H9 (cell line): ENCODE measurements at regions not wholly inside any gene's neighbourhood (a gene's known extent, or its start where the extent isn't known, plus 50 kb on each side); places are given as distances from the start of the nearest gene placed in this dataset.

Source experiments
- DNase-seq: peaks from one replicate; pipeline ENCODE4 v3.0.0-alpha.2; 2017
- H2AFZ ChIP-seq: one replicate; pipeline ENCODE4 v1.6.1; 2013; ENCODE audit warnings: mild to moderate bottlenecking, low read length, control low read depth, moderate library complexity
- H2AK5ac ChIP-seq: 2 replicates; pipeline ENCODE4 v1.6.1; 2013; ENCODE audit warnings: low read length, control low read depth, mixed read lengths; ENCODE audit not compliant: insufficient read length
- H2BK120ac ChIP-seq: one replicate; pipeline ENCODE4 v1.6.1; 2013; ENCODE audit warnings: low read depth, mild to moderate bottlenecking, low read length, control low read depth, inconsistent platforms; ENCODE audit not compliant: poor library complexity, severe bottlenecking
- H2BK12ac ChIP-seq: 2 replicates; pipeline ENCODE4 v1.6.1; 2013; ENCODE audit warnings: low read length, control low read depth, mixed read lengths, low read depth; ENCODE audit not compliant: insufficient read length
- H2BK15ac ChIP-seq: 2 replicates; pipeline ENCODE4 v1.6.1; 2013; ENCODE audit warnings: low read depth, low read length, control low read depth
- H2BK20ac ChIP-seq: one replicate; pipeline ENCODE4 v1.6.1; 2013; ENCODE audit warnings: low read depth, mild to moderate bottlenecking, low read length, control low read depth, inconsistent platforms; ENCODE audit not compliant: poor library complexity, severe bottlenecking
- H2BK5ac ChIP-seq: 2 replicates; pipeline ENCODE4 v1.6.1; 2013; ENCODE audit warnings: low read length, control low read depth, mixed read lengths; ENCODE audit not compliant: insufficient read length
- H3K14ac ChIP-seq: 2 replicates; pipeline ENCODE4 v1.6.1; 2013; ENCODE audit warnings: low read length, control low read depth; ENCODE audit not compliant: insufficient read depth
- H3K18ac ChIP-seq: 2 replicates; pipeline ENCODE4 v1.6.1; 2013; ENCODE audit warnings: low read depth, mild to moderate bottlenecking, mixed read lengths, low read length, control low read depth; ENCODE audit not compliant: insufficient read length
- H3K23ac ChIP-seq: 2 replicates; pipeline ENCODE4 v1.6.1; 2013; ENCODE audit warnings: low read length, control low read depth, mixed read lengths, low read depth; ENCODE audit not compliant: insufficient read length
- H3K23me2 ChIP-seq: 2 replicates; pipeline ENCODE4 v1.6.1; 2013; ENCODE audit warnings: low read depth, mild to moderate bottlenecking, mixed read lengths, low read length, control low read depth; ENCODE audit not compliant: insufficient read length, poor library complexity, severe bottlenecking
- H3K27ac ChIP-seq: 2 replicates; pipeline ENCODE4 v1.5.1; 2013; ENCODE audit warnings: low read length, control low read depth, mixed read lengths, low read depth; ENCODE audit not compliant: insufficient read length
- H3K27me3 ChIP-seq: 2 replicates; pipeline ENCODE4 v1.6.1; 2013; ENCODE audit warnings: low read length, control low read depth, inconsistent platforms; ENCODE audit not compliant: insufficient read depth
- H3K4ac ChIP-seq: 2 replicates; pipeline ENCODE4 v1.6.1; 2013; ENCODE audit warnings: low read depth, mild to moderate bottlenecking, control low read depth, inconsistent platforms, low read length, moderate library complexity
- H3K4me1 ChIP-seq: 2 replicates; pipeline ENCODE4 v1.6.1; 2013; ENCODE audit warnings: low read length, control low read depth, inconsistent platforms; ENCODE audit not compliant: insufficient read depth
- H3K4me2 ChIP-seq: 2 replicates; pipeline ENCODE4 v1.6.1; 2013; ENCODE audit warnings: low read length, control low read depth, mixed read lengths; ENCODE audit not compliant: insufficient read length, insufficient read depth
- H3K56ac ChIP-seq: 2 replicates; pipeline ENCODE4 v1.6.1; 2013; ENCODE audit warnings: low read depth, mild to moderate bottlenecking, mixed read lengths, low read length, control low read depth; ENCODE audit not compliant: insufficient read length
- H3K79me1 ChIP-seq: 2 replicates; pipeline ENCODE4 v1.6.1; 2013; ENCODE audit warnings: low read depth, mild to moderate bottlenecking, moderate library complexity, low read length, control low read depth, inconsistent platforms; ENCODE audit not compliant: insufficient read depth, poor library complexity, severe bottlenecking
- H3K79me2 ChIP-seq: 2 replicates; pipeline ENCODE4 v1.6.1; 2013; ENCODE audit warnings: low read length, control low read depth, inconsistent platforms; ENCODE audit not compliant: insufficient read depth
- H3K9ac ChIP-seq: 2 replicates; pipeline ENCODE4 v1.6.1; 2013; ENCODE audit warnings: low read length, control low read depth, mixed read lengths; ENCODE audit not compliant: insufficient read length; ENCODE audit errors: extremely low read depth
- H3K9me3 ChIP-seq: one replicate; pipeline ENCODE4 v1.6.1; 2013; ENCODE audit warnings: low read depth, low read length, inconsistent platforms; ENCODE audit not compliant: control insufficient read depth
- H3T11ph ChIP-seq: one replicate; pipeline ENCODE4 v1.6.1; 2013; ENCODE audit warnings: mild to moderate bottlenecking, low read length, control low read depth, inconsistent platforms
- H4K20me1 ChIP-seq: one replicate; pipeline ENCODE4 v1.6.1; 2013; ENCODE audit not compliant: control insufficient read depth, insufficient read length, insufficient read depth
- H4K5ac ChIP-seq: 2 replicates; pipeline ENCODE4 v1.6.1; 2013; ENCODE audit warnings: low read depth, mild to moderate bottlenecking, mixed read lengths, low read length, control low read depth; ENCODE audit not compliant: insufficient read length
- H4K8ac ChIP-seq: replicated peaks from 2 replicates; pipeline ENCODE4 v1.6.1; 2013; ENCODE audit warnings: low read length, control low read depth, mixed read lengths, low read depth; ENCODE audit not compliant: insufficient read length
- H4K91ac ChIP-seq: 2 replicates; pipeline ENCODE4 v1.6.1; 2013; ENCODE audit warnings: low read depth, mild to moderate bottlenecking, moderate library complexity, mixed read lengths, low read length, control low read depth; ENCODE audit not compliant: insufficient read length
- H3K27ac Mint-ChIP-seq, 3 experiments: 2 replicates in 2 of 3; 3 replicates in 1 of 3; pipeline ENCODE4 v1.8.0; 2020 to 2021; ENCODE audit warnings: mixed read lengths in 3 of 3, mild to moderate bottlenecking in 1 of 3, moderate library complexity in 1 of 3
- H3K27me3 Mint-ChIP-seq: 2 replicates; pipeline ENCODE4 v1.8.0; 2021; ENCODE audit warnings: low read depth, mild to moderate bottlenecking, moderate library complexity, mixed read lengths
- H3K36me3 Mint-ChIP-seq, 3 experiments: 2 replicates in 2 of 3; 3 replicates in 1 of 3; pipeline ENCODE4 v1.8.0; 2020 to 2021; ENCODE audit warnings: low read depth in 3 of 3, mixed read lengths in 3 of 3; ENCODE audit not compliant: insufficient read depth in 1 of 3
- H3K4me1 Mint-ChIP-seq, 2 experiments: 2 replicates each; pipeline ENCODE4 v1.8.0; 2020; ENCODE audit warnings: mixed read lengths in 2 of 2
- H3K4me3 Mint-ChIP-seq, 2 experiments: 2 replicates in 1 of 2; 3 replicates in 1 of 2; pipeline ENCODE4 v1.8.0; 2020 to 2021; ENCODE audit warnings: mild to moderate bottlenecking in 2 of 2, mixed read lengths in 2 of 2, moderate library complexity in 1 of 2
- H3K9me3 Mint-ChIP-seq, 2 experiments: 2 replicates in 1 of 2; 3 replicates in 1 of 2; pipeline ENCODE4 v1.8.0; 2020; ENCODE audit warnings: mild to moderate bottlenecking in 2 of 2, mixed read lengths in 2 of 2, moderate library complexity in 1 of 2
- WGBS: extraction: QIAGEN DNeasy Blood & Tissue Kit; methylation state at CpG from one replicate; pipeline ENCODE4 v1.1.7; 2013; ENCODE audit warnings: missing lambda C conversion rate, low lambda C conversion rate, mixed read lengths; ENCODE audit not compliant: insufficient read length; ENCODE audit errors: extremely low coverage; 5-methylcytosine and 5-hydroxymethylcytosine counted together
- TF ChIP-seq, protein P1 (sequence below): fragments of 200-600 bp; sonication (generic); conservative IDR thresholded peaks from 3 replicates; pipeline ENCODE4 v1.8.0; 2021; ENCODE audit warnings: antibody characterized with exemption, mild to moderate bottlenecking

DNA sequence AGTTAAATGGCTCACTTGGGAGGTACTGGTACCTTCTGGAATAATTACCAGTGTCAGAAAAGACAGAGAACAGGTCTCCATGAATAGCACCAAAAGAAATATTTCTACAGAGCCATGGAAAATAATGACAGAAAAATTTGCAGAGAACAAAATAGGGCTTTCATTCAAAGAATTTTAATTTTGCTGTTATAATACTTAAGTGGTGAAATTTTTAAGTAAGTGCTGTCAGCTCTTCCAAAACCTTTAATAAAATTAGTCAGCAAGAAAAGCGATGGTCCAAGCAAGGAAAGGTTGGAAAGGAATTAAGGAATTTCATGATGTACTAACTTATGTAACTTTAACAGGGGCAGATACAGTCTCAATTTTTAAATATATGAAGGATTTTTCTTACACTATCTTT is 359.2 kb downstream of the NR2F1-AS1 start:
- no peak overlapping the region for H2BK5ac ChIP-seq
- DNase-seq: no peak
- no peaks in the 10 kb centered on the region for H3K79me2 ChIP-seq

More for the DNA sequence above, 359.2 kb downstream of the NR2F1-AS1 start:
- no peak overlapping the region for H2BK12ac ChIP-seq
- no peaks in the 10 kb centered on the region for H3K9me3 ChIP-seq
- no peaks in the 10 kb centered on the region for H3K27me3 ChIP-seq
- WGBS: no CpG with 5 or more reads among the region's 1 CpG
- H3K4me2 ChIP-seq: no peak overlapping the region
- H3K23me2 ChIP-seq: no peaks in the 10 kb centered on the region
- no peak overlapping the region for H2AFZ ChIP-seq
- H3K79me1 ChIP-seq: no peaks in the 10 kb centered on the region
- no peak overlapping the region for H3K27ac ChIP-seq
- no peak overlapping the region for H3K23ac ChIP-seq
- no peak overlapping the region for H2AK5ac ChIP-seq
- H2BK20ac ChIP-seq: no peak overlapping the region
- H3K36me3 Mint-ChIP-seq: no peaks in the 10 kb centered on the region
- no peak overlapping the region for H3K9ac ChIP-seq
- peaks cover 0 to 3% of the 10 kb centered on the region in 2 experiments; a peak in 2 of 4 replicates for H3K4me1 Mint-ChIP-seq
- no peak overlapping the region for H3K4ac ChIP-seq
- no peak overlapping the region for H3K4me3 Mint-ChIP-seq
- no peak overlapping the region for H2BK15ac ChIP-seq
- H3T11ph ChIP-seq: no peak overlapping the region
- H2BK120ac ChIP-seq: no peak overlapping the region
- H4K20me1 ChIP-seq: no peaks in the 10 kb centered on the region
- H3K18ac ChIP-seq: no peak overlapping the region
- H3K14ac ChIP-seq: no peak overlapping the region
- no peaks in the 10 kb centered on the region for H3K27me3 Mint-ChIP-seq
- H4K8ac ChIP-seq: no peak overlapping the region
- no peak overlapping the region for H3K56ac ChIP-seq
- no peak overlapping the region for H4K5ac ChIP-seq
- H3K27ac Mint-ChIP-seq: no peak overlapping the region
- TF ChIP-seq, protein P1, sequence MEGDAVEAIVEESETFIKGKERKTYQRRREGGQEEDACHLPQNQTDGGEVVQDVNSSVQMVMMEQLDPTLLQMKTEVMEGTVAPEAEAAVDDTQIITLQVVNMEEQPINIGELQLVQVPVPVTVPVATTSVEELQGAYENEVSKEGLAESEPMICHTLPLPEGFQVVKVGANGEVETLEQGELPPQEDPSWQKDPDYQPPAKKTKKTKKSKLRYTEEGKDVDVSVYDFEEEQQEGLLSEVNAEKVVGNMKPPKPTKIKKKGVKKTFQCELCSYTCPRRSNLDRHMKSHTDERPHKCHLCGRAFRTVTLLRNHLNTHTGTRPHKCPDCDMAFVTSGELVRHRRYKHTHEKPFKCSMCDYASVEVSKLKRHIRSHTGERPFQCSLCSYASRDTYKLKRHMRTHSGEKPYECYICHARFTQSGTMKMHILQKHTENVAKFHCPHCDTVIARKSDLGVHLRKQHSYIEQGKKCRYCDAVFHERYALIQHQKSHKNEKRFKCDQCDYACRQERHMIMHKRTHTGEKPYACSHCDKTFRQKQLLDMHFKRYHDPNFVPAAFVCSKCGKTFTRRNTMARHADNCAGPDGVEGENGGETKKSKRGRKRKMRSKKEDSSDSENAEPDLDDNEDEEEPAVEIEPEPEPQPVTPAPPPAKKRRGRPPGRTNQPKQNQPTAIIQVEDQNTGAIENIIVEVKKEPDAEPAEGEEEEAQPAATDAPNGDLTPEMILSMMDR: no peak
- no peaks in the 10 kb centered on the region for H3K4me1 ChIP-seq
- H3K9me3 Mint-ChIP-seq: no peaks in the 10 kb centered on the region
- H4K91ac ChIP-seq: no peak overlapping the region
